Calu3 (cell line): ENCODE measurements at regions not wholly inside any gene's neighbourhood (a gene's known extent, or its start where the extent isn't known, plus 50 kb on each side); places are given as distances from the start of the nearest gene placed in this dataset.

Source experiments
- BruUV-seq: library from RNA; stranded (reverse); fragments of 400-500 nt; replicated peaks from 2 replicates; lab custom pipeline; 2021; lab: Mats Ljungman, UMichigan
- CTCF ChIA-PET: fragments of 300-600 bp; sonication (Branson Sonifier 250); formaldehyde crosslinking; loops from one replicate; lab custom pipeline; 2022; ENCODE audit warnings: antibody characterized with exemption; lab: Charles Lee
- DNase-seq: peaks from one replicate; pipeline ENCODE4 v3.0.0; 2022
- H3K27ac Mint-ChIP-seq: one replicate; pipeline ENCODE4 v1.8.0; 2022; ENCODE audit warnings: mixed read lengths; ENCODE audit not compliant: unreplicated experiment
- H3K27me3 Mint-ChIP-seq: one replicate; pipeline ENCODE4 v1.8.0; 2022; ENCODE audit warnings: mixed read lengths; ENCODE audit not compliant: unreplicated experiment
- H3K36me3 Mint-ChIP-seq: one replicate; pipeline ENCODE4 v1.8.0; 2022; ENCODE audit warnings: mild to moderate bottlenecking, moderate library complexity, mixed read lengths; ENCODE audit not compliant: insufficient read depth, unreplicated experiment
- H3K4me1 Mint-ChIP-seq: one replicate; pipeline ENCODE4 v1.8.0; 2022; ENCODE audit warnings: mild to moderate bottlenecking, low read depth, mixed read lengths; ENCODE audit not compliant: unreplicated experiment
- H3K4me3 Mint-ChIP-seq: one replicate; pipeline ENCODE4 v1.8.0; 2022; ENCODE audit warnings: mild to moderate bottlenecking, low read depth, moderate library complexity, mixed read lengths; ENCODE audit not compliant: unreplicated experiment
- H3K9me3 Mint-ChIP-seq: one replicate; pipeline ENCODE4 v1.8.0; 2022; ENCODE audit warnings: low read depth, mixed read lengths; ENCODE audit not compliant: unreplicated experiment
- intact Hi-C: fragments of 100-400 bp; cut with micrococcal nuclease; formaldehyde crosslinking; loops from one replicate; pipeline ENCODE4 v1.10.0; 2022; ENCODE audit not compliant: unreplicated experiment
- TF ChIP-seq, protein P1 (sequence below): fragments of 200-600 bp; IDR thresholded peaks from one replicate; pipeline ENCODE4 v1.8.0; 2022; ENCODE audit warnings: antibody characterized with exemption; ENCODE audit not compliant: unreplicated experiment

DNA sequence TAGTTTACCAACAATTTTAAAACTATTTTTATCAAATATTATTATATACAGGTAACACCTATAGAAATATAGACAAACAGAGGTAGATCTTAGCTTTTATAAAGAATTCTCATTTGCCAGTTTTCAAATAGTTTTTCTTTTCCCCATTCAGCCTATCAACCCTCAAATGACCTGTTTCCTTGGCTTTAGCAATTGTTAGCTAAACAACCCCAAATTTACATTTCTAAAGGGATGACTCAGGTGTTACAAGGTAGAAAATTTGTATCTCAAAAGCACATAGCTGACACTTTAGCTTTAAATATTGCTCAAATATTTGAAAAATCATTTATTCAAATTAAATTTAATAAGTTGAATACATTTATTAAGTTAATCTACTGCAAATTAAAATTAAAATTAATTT, 1207.2 kb downstream of the SLITRK1 start:
- TF ChIP-seq, protein P1, sequence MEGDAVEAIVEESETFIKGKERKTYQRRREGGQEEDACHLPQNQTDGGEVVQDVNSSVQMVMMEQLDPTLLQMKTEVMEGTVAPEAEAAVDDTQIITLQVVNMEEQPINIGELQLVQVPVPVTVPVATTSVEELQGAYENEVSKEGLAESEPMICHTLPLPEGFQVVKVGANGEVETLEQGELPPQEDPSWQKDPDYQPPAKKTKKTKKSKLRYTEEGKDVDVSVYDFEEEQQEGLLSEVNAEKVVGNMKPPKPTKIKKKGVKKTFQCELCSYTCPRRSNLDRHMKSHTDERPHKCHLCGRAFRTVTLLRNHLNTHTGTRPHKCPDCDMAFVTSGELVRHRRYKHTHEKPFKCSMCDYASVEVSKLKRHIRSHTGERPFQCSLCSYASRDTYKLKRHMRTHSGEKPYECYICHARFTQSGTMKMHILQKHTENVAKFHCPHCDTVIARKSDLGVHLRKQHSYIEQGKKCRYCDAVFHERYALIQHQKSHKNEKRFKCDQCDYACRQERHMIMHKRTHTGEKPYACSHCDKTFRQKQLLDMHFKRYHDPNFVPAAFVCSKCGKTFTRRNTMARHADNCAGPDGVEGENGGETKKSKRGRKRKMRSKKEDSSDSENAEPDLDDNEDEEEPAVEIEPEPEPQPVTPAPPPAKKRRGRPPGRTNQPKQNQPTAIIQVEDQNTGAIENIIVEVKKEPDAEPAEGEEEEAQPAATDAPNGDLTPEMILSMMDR: no peak
- Mint-ChIP-seq H3K27me3 (no peaks in the 10 kb centered on the region), H3K4me1 (no peaks in the 10 kb centered on the region), H3K4me3 (no peak overlapping the region), H3K27ac (no peak overlapping the region), H3K36me3 (no peaks in the 10 kb centered on the region), H3K9me3 (no peaks in the 10 kb centered on the region)
- intact Hi-C loops: no loop called here
- CTCF ChIA-PET: no interaction called here
- BruUV-seq: no TSS peak
- DNase-seq: no peak

DNA sequence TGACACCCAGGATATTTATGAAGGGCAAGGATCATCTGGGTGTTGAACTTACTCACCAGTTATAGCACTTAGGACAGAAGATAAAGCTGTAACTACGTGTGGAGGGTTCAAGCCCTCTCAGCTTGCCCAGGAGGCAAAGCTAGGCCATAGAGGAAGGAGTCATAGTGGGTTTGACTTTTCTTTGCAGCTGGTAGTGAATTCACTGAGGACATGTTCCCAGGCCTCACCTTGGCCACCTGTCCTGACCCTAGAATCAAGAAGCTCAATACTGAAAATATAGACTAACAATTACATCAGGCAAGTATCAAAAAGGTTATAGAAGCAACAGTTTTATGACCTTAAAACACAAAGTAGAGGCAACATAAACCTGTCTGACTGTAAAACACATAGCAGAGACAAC, 1207.7 kb downstream of the SLITRK1 start:
- no TSS peak for BruUV-seq
- CTCF ChIA-PET: no interaction called here
- no peaks in the 10 kb centered on the region for H3K27me3 Mint-ChIP-seq
- no peaks in the 10 kb centered on the region for H3K4me1 Mint-ChIP-seq
- TF ChIP-seq, protein P1: no peak
- no peaks in the 10 kb centered on the region for H3K36me3 Mint-ChIP-seq
- DNase-seq: no peak
- H3K27ac Mint-ChIP-seq: no peak overlapping the region
- intact Hi-C loops: no loop called here
- H3K4me3 Mint-ChIP-seq: no peak overlapping the region
- H3K9me3 Mint-ChIP-seq: no peaks in the 10 kb centered on the region

DNA sequence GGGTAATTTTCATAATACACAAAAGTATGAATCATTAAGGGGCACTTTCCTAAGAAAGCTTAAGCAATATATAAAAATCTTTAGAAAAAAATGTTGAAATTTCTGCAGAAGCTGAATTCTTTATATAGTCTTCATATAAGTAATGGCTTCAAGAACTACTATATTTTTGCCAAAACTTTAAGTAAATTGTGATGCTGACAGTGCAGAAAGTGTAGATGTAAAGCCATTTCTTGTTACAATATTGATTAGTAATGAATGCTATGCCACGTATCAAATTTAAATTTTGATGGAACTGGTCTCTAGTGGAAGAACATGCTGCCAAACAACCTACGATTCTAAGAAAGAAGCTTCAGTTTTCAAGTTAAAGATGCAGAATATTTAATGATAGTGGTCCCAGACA, 1210.0 kb downstream of the SLITRK1 start:
- Mint-ChIP-seq H3K4me1 (no peaks in the 10 kb centered on the region), H3K27ac (no peak overlapping the region), H3K4me3 (no peak overlapping the region), H3K9me3 (no peaks in the 10 kb centered on the region), H3K27me3 (no peaks in the 10 kb centered on the region), H3K36me3 (no peaks in the 10 kb centered on the region)
- intact Hi-C loops: no loop called here
- BruUV-seq: no TSS peak
- CTCF ChIA-PET: no interaction called here
- DNase-seq: no peak
- TF ChIP-seq, protein P1: no peak

DNA sequence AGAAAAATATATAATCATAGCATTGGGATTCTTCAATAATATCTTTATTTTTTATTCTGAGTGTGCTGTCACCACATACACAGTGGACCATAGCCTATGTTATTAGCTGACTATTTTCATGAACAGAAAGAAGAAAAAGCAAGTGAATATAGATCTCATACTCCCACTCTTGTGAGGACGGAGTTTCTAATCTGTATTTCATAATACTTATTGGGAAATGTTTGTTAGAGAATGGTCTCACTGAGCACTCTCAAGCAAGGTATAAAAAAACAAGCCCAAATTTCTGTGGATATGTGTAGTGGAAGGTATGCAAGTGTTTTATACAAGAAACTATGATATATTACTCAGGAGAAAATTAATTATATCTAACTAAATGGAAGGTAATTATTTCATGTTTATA, 1218.1 kb downstream of the SLITRK1 start:
- Mint-ChIP-seq H3K9me3 (no peaks in the 10 kb centered on the region), H3K27me3 (no peaks in the 10 kb centered on the region), H3K27ac (no peak overlapping the region), H3K36me3 (no peaks in the 10 kb centered on the region), H3K4me3 (no peak overlapping the region), H3K4me1 (no peaks in the 10 kb centered on the region)
- TF ChIP-seq, protein P1: no peak
- intact Hi-C loops: no loop called here
- DNase-seq: no peak
- CTCF ChIA-PET: no interaction called here
- no TSS peak for BruUV-seq

DNA sequence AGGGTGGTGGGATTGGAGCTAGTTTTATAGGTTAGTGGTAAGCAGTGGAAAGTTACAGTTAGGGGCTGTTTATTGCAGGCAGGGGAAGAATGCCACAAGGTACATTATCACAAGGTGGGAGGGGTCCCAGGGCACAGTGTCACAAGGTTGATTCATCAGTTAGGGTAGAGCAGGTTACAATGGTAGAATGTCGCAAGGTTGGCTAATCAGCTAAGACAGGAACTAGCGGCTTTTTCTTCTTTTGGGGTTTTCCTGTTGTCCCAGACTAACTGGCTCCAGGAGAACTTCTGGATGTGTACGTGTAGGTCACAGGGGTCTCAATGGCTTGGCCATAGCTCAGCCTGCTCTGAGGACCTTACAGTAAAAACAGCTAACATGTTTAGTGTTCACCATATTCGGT, 1221.1 kb downstream of the SLITRK1 start:
- CTCF ChIA-PET: no interaction called here
- no peaks in the 10 kb centered on the region for H3K4me1 Mint-ChIP-seq
- H3K4me3 Mint-ChIP-seq: no peak overlapping the region
- no peaks in the 10 kb centered on the region for H3K9me3 Mint-ChIP-seq
- no peak for DNase-seq
- intact Hi-C loops: no loop called here
- BruUV-seq: no TSS peak
- H3K27me3 Mint-ChIP-seq: no peaks in the 10 kb centered on the region
- TF ChIP-seq, protein P1: no peak
- no peaks in the 10 kb centered on the region for H3K36me3 Mint-ChIP-seq
- no peak overlapping the region for H3K27ac Mint-ChIP-seq
